C4-2B (cell line): ENCODE measurements at regions not wholly inside any gene's neighbourhood (a gene's known extent, or its start where the extent isn't known, plus 50 kb on each side); places are given as distances from the start of the nearest gene placed in this dataset.

Source experiments
- H3K27ac ChIP-seq: fragments of 450-650 bp; 2 replicates; pipeline ENCODE4 v1.5.1; 2017
- ZFX ChIP-seq: fragments of 450-650 bp; IDR thresholded peaks from 2 replicates; pipeline ENCODE4 v1.6.1; 2017
- TF ChIP-seq, protein P1 (sequence below): fragments of 450-650 bp; conservative IDR thresholded peaks from 2 replicates; pipeline ENCODE4 v1.5.1; 2017; ENCODE audit warnings: mild to moderate bottlenecking

GRCh38 chr22:48699511-48699910 is 1128.2 kb downstream of the BRD1 start:
- no peak overlapping the region for H3K27ac ChIP-seq
- TF ChIP-seq, protein P1, sequence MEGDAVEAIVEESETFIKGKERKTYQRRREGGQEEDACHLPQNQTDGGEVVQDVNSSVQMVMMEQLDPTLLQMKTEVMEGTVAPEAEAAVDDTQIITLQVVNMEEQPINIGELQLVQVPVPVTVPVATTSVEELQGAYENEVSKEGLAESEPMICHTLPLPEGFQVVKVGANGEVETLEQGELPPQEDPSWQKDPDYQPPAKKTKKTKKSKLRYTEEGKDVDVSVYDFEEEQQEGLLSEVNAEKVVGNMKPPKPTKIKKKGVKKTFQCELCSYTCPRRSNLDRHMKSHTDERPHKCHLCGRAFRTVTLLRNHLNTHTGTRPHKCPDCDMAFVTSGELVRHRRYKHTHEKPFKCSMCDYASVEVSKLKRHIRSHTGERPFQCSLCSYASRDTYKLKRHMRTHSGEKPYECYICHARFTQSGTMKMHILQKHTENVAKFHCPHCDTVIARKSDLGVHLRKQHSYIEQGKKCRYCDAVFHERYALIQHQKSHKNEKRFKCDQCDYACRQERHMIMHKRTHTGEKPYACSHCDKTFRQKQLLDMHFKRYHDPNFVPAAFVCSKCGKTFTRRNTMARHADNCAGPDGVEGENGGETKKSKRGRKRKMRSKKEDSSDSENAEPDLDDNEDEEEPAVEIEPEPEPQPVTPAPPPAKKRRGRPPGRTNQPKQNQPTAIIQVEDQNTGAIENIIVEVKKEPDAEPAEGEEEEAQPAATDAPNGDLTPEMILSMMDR, result no peak
- TF ChIP-seq ZFX, result no peak

GRCh38 chr22:48698618-48699017 is 1129.1 kb downstream of the BRD1 start:
- no peak overlapping the region for H3K27ac ChIP-seq
- no peak for TF ChIP-seq ZFX
- TF ChIP-seq, protein P1, result no peak

GRCh38 chr22:48697694-48698276 is 1129.9 kb downstream of the BRD1 start:
- TF ChIP-seq, protein P1, result no peak
- no peak for TF ChIP-seq ZFX
- H3K27ac ChIP-seq, result no peak overlapping the region

GRCh38 chr22:48697223-48697622 is 1130.5 kb downstream of the BRD1 start:
- TF ChIP-seq ZFX, result no peak
- TF ChIP-seq, protein P1, result no peak
- H3K27ac ChIP-seq, result no peak overlapping the region

GRCh38 chr22:48696371-48696770 is 1131.3 kb downstream of the BRD1 start:
- H3K27ac ChIP-seq, result no peak overlapping the region
- no peak for TF ChIP-seq ZFX
- TF ChIP-seq, protein P1, result no peak

GRCh38 chr22:48695731-48696305 is 1131.9 kb downstream of the BRD1 start:
- TF ChIP-seq, protein P1, result no peak
- TF ChIP-seq ZFX, result no peak
- H3K27ac ChIP-seq, result no peak overlapping the region

GRCh38 chr22:48695251-48695650 is 1132.4 kb downstream of the BRD1 start:
- no peak for TF ChIP-seq ZFX
- TF ChIP-seq, protein P1, result no peak
- no peak overlapping the region for H3K27ac ChIP-seq
